KG1 (cell line): ENCODE measurements at regions not wholly inside any gene's neighbourhood (a gene's known extent, or its start where the extent isn't known, plus 50 kb on each side); places are given as distances from the start of the nearest gene placed in this dataset.

Experiments
- DNase-seq: peaks from one replicate; lab custom pipeline; 2025; lab: John Stamatoyannopoulos, UW

GRCh38 chr18:1954583-1955312, 616.6 kb downstream of the METTL4 start:
- DNase-seq = no peak

- DNase-seq = no peak
Measured at GRCh38 chr18:1958798-1959197, 612.5 kb downstream of the METTL4 start.

GRCh38 chr18:1965016-1965415, 606.3 kb downstream of the METTL4 start:
- no peak for DNase-seq

- no peak for DNase-seq
Measured at GRCh38 chr18:1965541-1965940, 605.8 kb downstream of the METTL4 start.

- no peak for DNase-seq
Measured at GRCh38 chr18:1968801-1969498, 602.4 kb downstream of the METTL4 start.

DNA sequence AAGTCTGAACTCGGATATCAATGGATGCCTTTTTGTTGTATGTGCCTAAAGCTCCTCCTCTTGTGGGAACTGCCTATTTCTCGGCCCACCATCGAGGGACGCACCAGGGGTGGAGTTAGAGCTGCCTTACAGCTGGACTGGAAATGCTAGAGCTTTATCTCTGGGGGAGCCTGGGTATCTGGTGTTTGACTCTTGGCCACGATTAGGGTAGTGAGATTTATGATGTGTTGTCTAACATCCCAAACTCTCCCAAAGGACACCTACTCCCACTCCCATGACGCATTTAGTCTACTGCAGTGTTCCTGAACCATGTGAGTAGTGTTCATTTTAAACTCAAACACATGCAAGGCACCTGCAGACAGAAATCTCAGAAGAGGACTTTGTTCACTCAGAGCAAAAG, 594.8 kb downstream of the METTL4 start:
- no peak for DNase-seq

GRCh38 chr18:1982056-1982455, 589.2 kb downstream of the METTL4 start:
- DNase-seq = no peak

DNA sequence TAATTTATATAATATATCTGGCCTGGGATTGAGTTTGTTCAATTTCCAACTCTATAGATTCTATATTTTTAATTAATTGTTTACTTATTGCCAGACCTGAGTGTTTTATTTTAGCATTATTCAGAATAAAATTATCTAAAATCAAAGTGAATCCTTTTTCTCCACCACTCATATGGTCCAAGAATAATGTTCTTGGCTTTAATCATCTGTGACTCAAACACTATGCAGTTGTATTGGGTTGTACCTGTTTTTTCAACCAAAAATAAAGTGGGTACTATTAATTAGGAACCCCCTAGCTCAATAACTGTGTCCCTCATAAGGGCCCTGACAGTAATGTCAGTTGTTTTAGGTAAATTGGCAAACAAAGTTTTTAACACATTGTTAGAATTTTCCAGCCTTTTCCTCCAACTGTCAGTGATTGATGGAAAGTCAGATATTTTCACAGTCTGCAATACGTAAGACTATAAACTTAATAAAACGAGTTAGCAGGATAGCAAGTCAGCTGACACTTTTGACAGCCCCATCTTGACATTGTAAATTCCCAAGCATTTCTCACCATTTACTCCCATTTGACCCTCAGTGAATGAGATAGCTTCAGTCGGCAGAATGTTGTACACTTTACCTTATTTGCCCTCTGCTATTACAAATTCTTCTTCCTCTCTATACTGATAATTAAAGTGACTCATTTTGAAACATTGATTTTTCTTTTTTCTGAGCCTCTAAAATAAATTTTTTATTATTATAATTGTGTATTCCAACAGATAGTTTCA, 587.4 kb downstream of the METTL4 start:
- DNase-seq = no peak

- no peak for DNase-seq
Measured at GRCh38 chr18:1993866-1994265, 577.4 kb downstream of the METTL4 start.

- no peak for DNase-seq
Measured at GRCh38 chr18:1994471-1994870, 576.8 kb downstream of the METTL4 start.

- no peak for DNase-seq
Measured at GRCh38 chr18:1995041-1995612, 576.2 kb downstream of the METTL4 start.

GRCh38 chr18:1998121-1998520, 573.2 kb downstream of the METTL4 start:
- DNase-seq = no peak

DNA sequence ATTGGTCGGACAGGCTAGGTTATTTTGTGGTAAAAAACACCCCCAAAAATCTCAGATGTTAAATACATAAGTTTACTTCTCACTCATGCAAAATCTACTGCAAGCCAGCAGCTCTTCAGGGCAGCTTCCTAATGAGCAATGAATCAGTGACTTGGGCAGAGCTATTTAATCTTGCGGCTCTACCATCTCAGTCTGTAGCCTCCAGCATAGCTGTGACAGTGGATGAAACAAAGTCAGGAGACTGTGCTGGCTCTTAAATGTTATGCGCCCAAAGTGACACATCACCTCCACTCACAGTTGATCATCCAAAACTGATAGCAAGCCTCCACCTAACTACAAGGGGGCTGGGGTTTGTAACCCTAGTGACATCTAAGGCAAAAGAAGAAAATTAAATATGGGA, 571.9 kb downstream of the METTL4 start:
- no peak for DNase-seq

DNA sequence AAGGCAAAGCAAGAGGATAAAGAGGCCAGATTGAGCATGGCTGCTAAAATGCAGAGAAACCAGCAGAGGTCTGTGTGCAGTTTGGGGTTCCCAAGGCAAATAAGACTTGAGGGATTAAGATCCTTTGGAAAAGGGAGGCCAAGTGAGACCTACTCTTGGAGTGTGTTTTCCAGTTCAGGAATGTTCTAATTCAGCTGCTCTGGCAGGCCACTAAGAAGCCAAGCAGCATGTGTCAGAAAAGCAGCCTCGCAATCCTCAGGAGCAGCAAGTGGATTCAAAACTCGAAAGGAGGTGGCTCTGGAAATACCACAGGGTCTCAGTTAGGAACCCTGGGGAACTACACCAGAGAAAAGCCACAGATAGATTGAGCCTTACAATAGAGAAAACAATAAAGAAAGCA, 569.2 kb downstream of the METTL4 start:
- DNase-seq = no peak

DNA sequence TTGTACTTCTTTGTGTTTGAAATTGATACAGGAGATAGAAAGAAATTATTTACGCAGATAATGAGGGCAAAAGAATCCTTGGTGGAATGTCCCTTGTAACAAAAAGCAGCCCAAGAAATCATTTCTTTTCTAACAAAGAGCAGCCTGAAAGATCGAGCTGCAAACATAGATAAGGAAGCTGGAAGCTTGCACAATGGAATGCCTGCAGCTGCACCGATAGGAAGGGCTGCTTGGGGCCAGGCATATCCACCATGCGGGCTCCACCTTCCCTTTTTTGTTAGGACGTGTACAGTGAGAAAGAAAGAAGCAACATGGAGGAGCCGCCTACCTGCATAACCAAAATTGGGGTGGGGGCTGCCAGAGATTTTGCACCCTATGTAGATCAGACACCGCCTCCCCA, 568.7 kb downstream of the METTL4 start:
- DNase-seq = no peak

DNA sequence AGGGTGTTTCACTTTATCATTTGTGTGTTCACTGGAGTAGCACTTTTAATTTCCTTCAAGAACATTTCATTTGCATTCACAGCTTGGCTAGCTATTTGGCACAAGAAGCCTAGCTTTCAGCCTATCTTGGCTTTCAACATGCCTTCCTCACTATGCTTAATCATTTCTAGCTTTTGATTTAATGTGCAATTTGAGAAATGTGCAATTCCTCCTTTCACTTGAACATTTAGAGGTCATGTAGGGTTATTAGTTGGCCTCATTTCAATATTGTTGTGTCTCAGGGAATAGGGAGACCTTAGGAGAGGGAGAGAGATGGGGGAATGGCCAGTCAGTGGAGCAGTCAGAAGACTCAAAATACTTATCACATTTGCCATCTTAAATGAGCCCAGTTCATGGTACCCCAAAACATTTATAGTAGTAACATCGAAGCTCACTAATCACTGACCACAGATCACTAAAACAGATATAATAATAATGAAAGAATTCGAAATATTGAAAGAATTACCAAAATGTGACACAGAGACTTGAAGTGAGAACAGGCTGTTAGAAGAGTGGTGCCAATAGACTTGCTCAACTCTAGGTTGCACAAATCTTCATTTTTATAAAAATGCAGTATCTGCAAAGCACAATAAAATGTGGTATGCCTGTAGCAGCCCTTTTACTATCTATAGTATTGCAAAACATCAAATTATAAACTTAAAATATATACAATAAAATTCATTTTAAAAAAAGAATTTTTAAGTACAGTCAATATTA, 561.2 kb downstream of the METTL4 start:
- no peak for DNase-seq

- no peak for DNase-seq
Measured at GRCh38 chr18:2027016-2027415, 544.3 kb downstream of the METTL4 start.

DNA sequence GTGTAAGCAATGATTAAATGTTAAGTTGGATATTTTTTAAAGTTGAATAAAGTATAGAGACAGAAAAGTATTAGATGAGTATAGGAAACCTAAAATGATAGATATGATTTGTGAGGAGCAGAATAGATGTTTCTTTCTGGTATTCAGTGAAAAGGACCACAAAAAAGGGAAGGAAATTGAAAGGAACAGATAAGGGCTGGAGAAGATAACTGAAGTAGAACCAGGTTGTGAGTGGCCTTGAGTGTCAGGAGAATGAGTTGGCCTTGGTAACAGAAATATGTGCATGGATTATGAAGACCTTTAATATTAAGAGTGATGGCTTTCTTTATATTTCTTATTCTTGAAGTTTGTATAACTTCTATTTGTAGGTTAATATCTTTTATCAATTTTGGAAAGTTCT, 543.5 kb downstream of the METTL4 start:
- no peak for DNase-seq

DNA sequence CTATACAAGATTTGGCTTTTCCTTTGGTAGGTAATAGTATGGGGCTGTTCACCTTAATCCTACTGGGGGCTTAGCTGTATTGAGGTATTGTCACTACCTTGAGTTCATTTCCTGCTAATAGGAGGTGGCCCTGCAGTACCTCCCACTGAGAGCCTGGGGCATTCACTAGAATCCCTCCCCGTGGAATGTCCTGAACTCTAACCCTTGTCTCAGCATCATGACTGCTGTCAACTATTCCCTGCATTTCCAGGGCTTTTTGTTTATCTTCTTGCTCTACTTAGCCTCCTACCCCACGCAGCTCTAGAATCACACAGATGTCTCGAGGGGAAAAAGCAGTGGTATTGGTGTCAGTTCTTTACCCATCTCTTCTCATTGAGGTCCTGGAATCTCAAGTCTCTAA, 542.3 kb downstream of the METTL4 start:
- DNase-seq = no peak

DNA sequence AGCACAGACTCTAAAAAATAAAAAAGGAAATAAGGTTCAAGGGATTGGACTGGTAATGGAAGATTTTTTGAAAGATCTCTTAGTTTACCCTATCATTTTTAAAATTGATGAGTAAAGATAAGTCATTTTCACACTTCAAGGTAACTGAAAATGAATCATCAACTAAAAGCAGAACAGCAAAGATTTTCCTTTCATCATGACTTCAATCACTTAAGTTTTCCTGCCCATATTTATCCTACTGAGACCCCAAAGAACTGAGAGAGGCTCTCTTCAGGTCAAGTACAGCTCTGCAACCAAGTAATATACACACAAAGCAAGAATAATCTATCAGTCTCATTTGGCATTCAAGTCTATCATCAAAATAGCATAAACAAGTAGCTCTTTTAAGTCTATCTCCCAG, 540.7 kb downstream of the METTL4 start:
- no peak for DNase-seq

GRCh38 chr18:2032036-2032435, 539.3 kb downstream of the METTL4 start:
- no peak for DNase-seq

GRCh38 chr18:2035056-2035455, 536.2 kb downstream of the METTL4 start:
- DNase-seq = no peak
